ENCODE measurements at regions not wholly inside any gene's neighbourhood (a gene's known extent, or its start where the extent isn't known, plus 50 kb on each side); places are given as distances from the start of the nearest gene placed in this dataset.
"Not testable (repeated sequence)": the region's sequence is repeated elsewhere in the genome, so short reads cannot be mapped to it uniquely, and the experiment has no call there.

GRCh38 chr7:149973681-149974080, 99.9 kb downstream of the ATP6V0E2 start:
- WGBS, 2 donors, result 71 to 75% methylated on average over 6 of the region's 11 CpGs
- not testable (repeated sequence) for H3K36me3 ChIP-seq; DNase-seq (ENCODE audit: low spot score in 2 of 2); H3K9me3 ChIP-seq; H3K27ac ChIP-seq; H3K4me1 ChIP-seq; H3K4me3 ChIP-seq; H3K27me3 ChIP-seq

- H3K36me3 ChIP-seq; H3K27ac ChIP-seq; H3K4me1 ChIP-seq; H3K9me3 ChIP-seq; H3K27me3 ChIP-seq; DNase-seq (ENCODE audit: low spot score in 2 of 2); H3K4me3 ChIP-seq: not testable (repeated sequence)
- WGBS, 2 donors, result 34 to 48% methylated on average over 4 of the region's 4 CpGs
Measured at GRCh38 chr7:149975608-149976007, 101.8 kb downstream of the ATP6V0E2 start.

- H3K9me3 ChIP-seq; H3K4me1 ChIP-seq; H3K27me3 ChIP-seq; H3K4me3 ChIP-seq; H3K36me3 ChIP-seq; H3K27ac ChIP-seq; DNase-seq (ENCODE audit: low spot score in 2 of 2): not testable (repeated sequence)
- 62 to 81% methylated on average over 3 of the region's 3 CpGs for WGBS, 2 donors
Measured at GRCh38 chr7:149978537-149978936, 104.8 kb downstream of the ATP6V0E2 start.

- DNase-seq (ENCODE audit: low spot score in 2 of 2); H3K27ac ChIP-seq: not testable (repeated sequence)
- 73 to 75% methylated on average over 7 to 9 of the region's 10 CpGs for WGBS, 2 donors
Measured at GRCh38 chr7:149978944-149979343, 105.2 kb downstream of the ATP6V0E2 start.

GRCh38 chr7:149982537-149983112, 108.9 kb downstream of the ATP6V0E2 start:
- not testable (repeated sequence) for H3K4me3 ChIP-seq; H3K27me3 ChIP-seq; H3K36me3 ChIP-seq; H3K27ac ChIP-seq; H3K9me3 ChIP-seq; H3K4me1 ChIP-seq; DNase-seq (ENCODE audit: low spot score in 2 of 2)
- 44 to 68% methylated on average over 4 of the region's 4 CpGs for WGBS, 2 donors

More at GRCh38 chr7:149978944-149979343, 105.2 kb downstream of the ATP6V0E2 start:
- not testable (repeated sequence) for H3K4me1 ChIP-seq, H3K27me3 ChIP-seq, H3K36me3 ChIP-seq, H3K4me3 ChIP-seq, H3K9me3 ChIP-seq

- H3K4me1 ChIP-seq; DNase-seq (ENCODE audit: low spot score in 2 of 2); H3K27ac ChIP-seq; H3K36me3 ChIP-seq; H3K27me3 ChIP-seq; H3K4me3 ChIP-seq; H3K9me3 ChIP-seq: not testable (repeated sequence)
- WGBS, 2 donors, result no CpG with 5 or more reads among the region's 3 CpGs
Measured at GRCh38 chr7:149986866-149987265, 113.1 kb downstream of the ATP6V0E2 start.

GRCh38 chr7:149991652-149992302, 118.0 kb downstream of the ATP6V0E2 start:
- H3K27ac ChIP-seq; H3K4me1 ChIP-seq; H3K36me3 ChIP-seq; H3K9me3 ChIP-seq; H3K27me3 ChIP-seq; DNase-seq (ENCODE audit: low spot score in 2 of 2); H3K4me3 ChIP-seq: not testable (repeated sequence)
- 85 to 96% methylated on average over 8 of the region's 8 CpGs for WGBS, 2 donors

GRCh38 chr7:149992366-149992765, 118.6 kb downstream of the ATP6V0E2 start:
- not testable (repeated sequence) for H3K4me1 ChIP-seq; H3K36me3 ChIP-seq; H3K9me3 ChIP-seq; H3K27ac ChIP-seq; H3K4me3 ChIP-seq; H3K27me3 ChIP-seq; DNase-seq (ENCODE audit: low spot score in 2 of 2)
- 87 to 92% methylated on average over 11 of the region's 11 CpGs for WGBS, 2 donors

GRCh38 chr7:149995369-149996026, 121.7 kb downstream of the ATP6V0E2 start:
- WGBS, 2 donors, result 71 to 75% methylated on average over 13 of the region's 14 CpGs
- not testable (repeated sequence) for H3K36me3 ChIP-seq; DNase-seq (ENCODE audit: low spot score in 2 of 2); H3K4me3 ChIP-seq; H3K27me3 ChIP-seq; H3K9me3 ChIP-seq; H3K4me1 ChIP-seq; H3K27ac ChIP-seq
